ENCODE measurements at regions not wholly inside any gene's neighbourhood (a gene's known extent, or its start where the extent isn't known, plus 50 kb on each side); places are given as distances from the start of the nearest gene placed in this dataset.

GRCh38 chr15:97598353-97598798, 362.1 kb upstream of the ARRDC4 start:
- no peak for TF ChIP-seq CTCF (IDR thresholded peaks at IDR 0.05)
- TF ChIP-seq ATF1 (CRISPR knock-in tag; IDR thresholded peaks at IDR 0.05) = no peak
- no peak for TF ChIP-seq FOXP1 (CRISPR knock-in tag; IDR thresholded peaks at IDR 0.05; ENCODE audit: borderline replicate concordance)
- no peak for TF ChIP-seq MYBL2 (CRISPR knock-in tag; IDR thresholded peaks at IDR 0.05)
- no peak for TF ChIP-seq ZNF416 (CRISPR knock-in tag; IDR thresholded peaks at IDR 0.05)
- no peak for TF ChIP-seq ATF2 (CRISPR knock-in tag; IDR thresholded peaks at IDR 0.05; ENCODE audit: borderline replicate concordance, low read depth)
- TF ChIP-seq SP1 (CRISPR knock-in tag; conservative IDR thresholded peaks at IDR 0.05) = no peak
- no peak for TF ChIP-seq JUN (CRISPR knock-in tag; IDR thresholded peaks at IDR 0.05)
- TF ChIP-seq RELA (CRISPR knock-in tag; IDR thresholded peaks at IDR 0.05; ENCODE audit: borderline replicate concordance) = no peak
- no peak for TF ChIP-seq E2F5 (CRISPR knock-in tag; IDR thresholded peaks at IDR 0.05)
- TF ChIP-seq MAX (CRISPR knock-in tag; IDR thresholded peaks at IDR 0.05) = no peak
- TF ChIP-seq MXD4 (CRISPR knock-in tag; IDR thresholded peaks at IDR 0.05; ENCODE audit: borderline replicate concordance) = no peak

Data from WTC11 (cell line).